ENCODE measurements at regions not wholly inside any gene's neighbourhood (a gene's known extent, or its start where the extent isn't known, plus 50 kb on each side); places are given as distances from the start of the nearest gene placed in this dataset.
"Not testable (repeated sequence)": the region's sequence is repeated elsewhere in the genome, so short reads cannot be mapped to it uniquely, and the experiment has no call there.

DNA sequence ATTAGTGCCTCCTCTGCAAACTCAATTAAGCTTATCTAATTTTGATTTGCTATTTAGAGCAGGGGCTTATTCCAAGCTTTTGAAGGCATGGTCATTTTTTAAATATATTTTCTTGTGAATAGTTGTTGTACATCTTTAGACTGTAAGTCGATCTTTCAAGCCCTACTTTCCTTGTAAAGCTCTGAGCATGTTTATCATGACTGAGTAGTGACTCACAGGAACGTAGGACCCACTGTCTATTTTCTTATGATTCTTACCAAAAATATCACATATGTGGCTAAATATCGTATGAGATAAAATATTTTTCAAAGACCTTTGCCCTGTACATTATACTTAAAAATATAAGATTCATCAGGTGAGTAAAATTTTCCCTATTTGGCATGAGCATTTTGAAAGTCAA is 440.4 kb upstream of the GRIN3A start:
- DNase-seq (ENCODE audit: low read depth), result no peak

- not testable (repeated sequence) for DNase-seq (ENCODE audit: low read depth)
Observed at GRCh38 chr9:102174202-102174601, 435.8 kb upstream of the GRIN3A start.

DNA sequence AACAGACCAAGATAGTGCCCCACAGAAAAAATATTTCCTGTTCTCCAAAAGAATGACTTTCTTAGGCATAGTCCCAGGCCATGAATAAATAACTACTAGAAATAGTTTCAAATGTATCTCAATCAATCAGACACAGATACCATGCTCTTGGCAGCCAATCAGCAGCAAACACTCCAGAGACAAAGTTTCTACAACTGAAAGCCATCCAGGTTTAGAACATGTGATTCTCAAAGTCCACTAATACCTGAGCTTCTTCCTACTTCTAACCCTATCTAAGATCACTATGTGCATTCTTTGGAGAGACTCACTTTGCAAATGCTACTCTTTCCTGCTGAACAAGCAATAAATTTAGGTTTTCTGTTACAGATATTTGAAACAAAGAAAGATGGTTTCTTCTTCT is 425.8 kb upstream of the GRIN3A start:
- no peak for DNase-seq (ENCODE audit: low read depth)

GRCh38 chr9:102153081-102153480 is 414.6 kb upstream of the GRIN3A start:
- not testable (repeated sequence) for DNase-seq (ENCODE audit: low read depth)

- DNase-seq (ENCODE audit: low read depth), result no peak
Observed at GRCh38 chr9:102135768-102136167, 397.3 kb upstream of the GRIN3A start.

DNA sequence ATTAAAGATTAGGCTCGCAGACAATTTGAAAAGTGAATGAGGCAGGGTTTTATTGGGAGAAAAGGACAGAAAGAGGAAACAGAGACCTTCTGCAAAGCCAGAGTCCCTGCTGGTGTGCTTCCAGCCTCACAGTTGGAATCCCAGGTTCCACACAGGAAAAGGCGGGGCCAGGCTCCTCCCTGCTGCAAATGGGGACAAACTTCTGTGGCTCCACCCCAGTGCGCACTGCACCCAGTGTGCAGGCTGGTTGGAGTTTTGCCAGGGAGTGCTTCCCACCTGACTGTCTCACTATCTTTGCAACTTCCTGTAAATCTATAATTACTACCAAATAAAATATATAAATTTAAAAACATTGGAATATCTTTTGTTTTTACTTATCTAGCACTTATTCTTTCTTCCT is 386.0 kb upstream of the GRIN3A start:
- DNase-seq (ENCODE audit: low read depth), result no peak

- DNase-seq (ENCODE audit: low read depth), result no peak
Observed at GRCh38 chr9:102114557-102114956, 376.1 kb upstream of the GRIN3A start.

DNA sequence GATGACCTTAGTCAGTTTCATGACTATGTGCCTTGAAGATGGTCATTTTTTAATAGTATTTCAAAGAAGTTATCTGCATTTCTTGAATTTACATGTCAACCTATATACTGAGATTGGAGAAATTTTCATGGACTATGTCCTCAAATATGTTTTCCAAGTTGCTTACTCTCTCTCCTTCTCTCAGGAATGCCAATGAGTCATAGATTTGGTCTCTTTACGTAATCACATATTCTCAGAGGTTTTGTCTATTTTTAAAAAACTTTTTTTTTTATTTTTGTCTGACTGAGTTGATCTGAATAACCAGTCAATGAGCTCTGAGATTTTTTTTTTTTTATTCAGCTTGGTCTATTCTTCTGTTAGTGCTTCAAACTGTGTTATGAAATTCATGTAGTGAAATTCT is 374.7 kb upstream of the GRIN3A start:
- DNase-seq (ENCODE audit: low read depth), result no peak

DNA sequence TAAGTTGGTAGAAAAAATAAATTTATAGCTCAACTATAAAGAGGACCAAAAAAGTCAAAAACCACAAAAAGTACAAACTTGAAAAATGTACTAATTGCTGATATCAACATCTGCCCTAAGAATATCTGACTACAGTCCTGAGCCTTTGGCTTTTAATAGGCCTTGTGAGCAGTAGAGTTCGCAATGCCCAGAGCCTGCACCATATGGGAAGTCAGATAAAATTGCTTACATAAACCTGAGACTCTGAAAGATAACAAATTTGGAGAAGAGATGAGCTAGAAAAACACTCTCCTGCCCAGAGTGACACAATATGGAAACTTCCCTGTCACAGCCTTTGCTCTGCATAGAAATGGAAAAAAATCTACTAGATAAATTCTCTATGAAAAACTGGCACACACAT is 368.0 kb upstream of the GRIN3A start:
- DNase-seq (ENCODE audit: low read depth), result no peak

GRCh38 chr9:102101723-102102122 is 363.3 kb upstream of the GRIN3A start:
- DNase-seq (ENCODE audit: low read depth), result no peak

- DNase-seq (ENCODE audit: low read depth), result no peak
Observed at GRCh38 chr9:102087141-102087540, 348.7 kb upstream of the GRIN3A start.

DNA sequence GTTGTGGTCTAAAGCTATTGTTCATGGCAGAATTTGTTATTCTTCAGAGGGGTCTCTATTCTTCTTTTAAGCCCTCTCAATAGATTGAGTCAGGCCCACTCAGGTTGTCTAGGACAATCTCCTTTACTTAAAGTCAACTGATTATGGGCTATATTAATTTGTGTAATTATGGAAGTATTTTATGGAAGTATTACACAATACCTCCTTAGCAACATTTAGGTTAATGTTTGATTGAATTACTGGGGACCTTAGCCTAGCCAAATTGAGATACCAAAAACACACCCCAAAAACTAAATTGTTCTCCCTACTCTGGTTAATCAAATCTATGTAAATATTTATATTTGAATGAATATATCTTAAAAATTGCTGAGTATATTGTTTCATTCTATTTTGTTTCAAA is 347.1 kb upstream of the GRIN3A start:
- DNase-seq (ENCODE audit: low read depth), result no peak

DNA sequence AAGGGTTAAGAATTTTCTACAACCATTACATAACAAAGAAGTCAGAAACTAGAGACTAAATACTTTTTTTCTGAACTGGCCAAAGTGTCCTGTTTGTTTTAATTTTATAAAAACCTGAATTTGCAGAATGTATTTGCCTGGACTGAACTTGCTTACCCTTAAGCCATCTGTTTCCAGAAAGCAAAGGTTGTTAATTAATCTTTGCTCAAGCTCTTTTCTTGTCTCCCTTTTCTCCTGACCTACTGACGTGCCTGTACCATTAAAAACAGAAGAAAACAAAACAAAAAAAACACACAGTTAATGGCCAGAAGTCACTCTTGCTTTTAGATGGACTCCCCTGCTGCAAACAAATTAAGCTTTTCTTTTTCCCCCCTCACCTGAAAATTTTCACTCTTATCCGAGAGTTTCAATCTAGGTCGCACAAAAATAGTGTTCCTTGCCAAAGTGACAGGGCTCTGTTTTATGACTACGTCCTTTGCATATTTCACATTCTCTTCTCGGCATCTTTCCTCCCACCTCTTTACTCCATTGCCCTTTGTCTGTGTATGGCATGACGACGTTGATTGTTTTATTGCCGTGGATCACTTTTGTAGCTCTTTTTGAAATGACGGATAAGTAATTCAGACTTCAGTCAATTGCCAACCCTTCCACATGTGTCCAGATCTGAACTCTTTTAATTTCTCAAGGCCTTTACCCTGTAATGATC is 333.8 kb upstream of the GRIN3A start:
- no peak for DNase-seq (ENCODE audit: low read depth)

- no peak for DNase-seq (ENCODE audit: low read depth)
Observed at GRCh38 chr9:102069969-102070368, 331.5 kb upstream of the GRIN3A start.

- no peak for DNase-seq (ENCODE audit: low read depth)
Observed at GRCh38 chr9:102054811-102055210, 316.4 kb upstream of the GRIN3A start.

- no peak for DNase-seq (ENCODE audit: low read depth)
Observed at GRCh38 chr9:102049586-102050246, 311.3 kb upstream of the GRIN3A start.

DNA sequence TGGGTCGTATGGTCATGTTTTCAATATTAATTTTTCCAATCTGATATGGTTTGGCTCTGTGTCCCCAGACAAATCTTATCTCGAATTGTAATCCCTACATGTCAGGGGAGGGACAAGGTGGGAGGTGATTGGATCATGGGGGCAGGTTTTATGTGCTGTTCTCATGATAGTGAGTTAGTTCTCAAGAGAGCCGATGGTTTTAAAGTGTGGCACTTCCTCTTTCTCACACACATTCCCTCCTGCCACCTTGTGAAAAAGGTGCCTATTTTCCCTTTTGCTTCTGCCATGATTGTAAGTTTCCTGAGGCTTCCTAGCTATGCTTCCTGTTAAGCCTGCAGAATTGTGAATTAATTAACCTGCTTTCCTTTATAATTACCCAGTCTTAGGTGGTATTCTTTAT is 309.1 kb upstream of the GRIN3A start:
- no peak for DNase-seq (ENCODE audit: low read depth)

DNA sequence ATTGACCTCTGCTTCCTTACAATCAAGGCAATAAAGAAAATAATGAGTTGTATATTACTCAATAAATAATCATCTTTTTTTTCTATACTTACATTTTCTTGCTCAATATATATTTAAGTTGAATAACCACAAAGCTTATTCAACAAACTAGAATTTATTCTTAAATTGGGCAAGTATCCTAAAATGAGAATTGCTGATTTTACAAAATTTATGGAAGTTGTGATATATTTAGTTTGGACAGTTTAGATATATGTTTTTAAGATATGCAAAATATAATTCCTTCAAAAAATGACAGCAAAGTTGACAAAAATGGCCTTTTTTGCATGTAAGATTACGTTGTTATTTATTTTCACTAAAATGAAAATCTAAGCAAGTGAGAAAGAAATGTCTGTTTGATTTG is 305.7 kb upstream of the GRIN3A start:
- DNase-seq (ENCODE audit: low read depth), result no peak

GRCh38 chr9:102038006-102038405 is 299.6 kb upstream of the GRIN3A start:
- DNase-seq (ENCODE audit: low read depth), result no peak

DNA sequence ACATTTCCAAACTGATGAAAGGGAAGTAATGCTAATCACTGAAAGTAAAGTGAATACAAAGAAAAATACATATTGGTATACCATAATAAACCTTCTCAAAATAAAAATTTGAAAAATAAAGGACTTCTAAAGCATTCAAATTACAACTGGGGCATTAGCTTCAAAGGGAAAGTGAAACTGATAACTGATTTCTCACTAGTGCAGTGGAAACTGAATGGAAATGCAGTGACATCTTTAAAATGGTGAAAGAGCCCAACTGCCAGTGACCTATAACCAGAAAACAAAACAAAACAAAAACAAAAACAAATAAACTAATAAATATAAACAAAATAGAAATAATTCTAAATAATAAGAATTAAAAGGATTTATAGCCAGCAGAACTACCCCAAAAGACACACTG is 297.5 kb upstream of the GRIN3A start:
- no peak for DNase-seq (ENCODE audit: low read depth)

DNA sequence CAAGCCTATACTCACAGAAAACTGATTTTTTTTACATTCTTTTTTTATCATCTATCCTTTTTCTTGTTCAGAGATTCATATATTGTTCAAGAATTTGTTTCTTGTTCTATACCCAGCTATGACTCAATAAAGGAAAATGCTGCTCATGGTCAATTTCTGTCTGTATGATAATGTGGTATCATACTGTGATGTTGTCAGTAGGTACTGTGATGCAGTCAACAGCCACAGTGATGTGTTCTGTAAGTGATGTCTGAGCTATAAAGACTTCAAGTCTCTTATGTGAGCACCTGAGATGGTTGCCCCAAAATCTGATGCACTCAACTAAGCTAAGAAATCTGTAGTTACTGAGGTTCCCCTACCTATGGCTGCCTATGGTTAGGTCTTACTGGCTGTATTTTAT is 294.2 kb upstream of the GRIN3A start:
- no peak for DNase-seq (ENCODE audit: low read depth)

DNA sequence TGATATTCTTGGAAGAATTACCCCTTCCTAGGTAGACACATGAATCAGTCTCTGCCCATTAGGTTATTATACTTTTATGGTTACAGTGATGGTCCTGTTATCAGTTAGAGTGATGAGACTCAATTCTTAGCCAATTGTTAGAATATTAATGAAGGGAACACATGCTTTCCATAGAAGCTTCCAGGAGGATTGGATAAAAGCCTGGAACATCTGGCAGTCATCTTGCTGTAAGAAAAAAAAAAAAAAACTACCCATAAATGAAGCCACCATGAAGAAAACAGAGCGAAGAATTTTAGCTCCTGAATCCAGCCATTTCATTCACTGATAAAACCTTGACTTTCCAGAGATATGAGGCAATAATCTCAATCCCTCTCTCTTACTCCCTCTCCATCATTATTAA is 262.5 kb upstream of the GRIN3A start:
- no peak for DNase-seq (ENCODE audit: low read depth)

GRCh38 chr9:101999441-101999840 is 261.0 kb upstream of the GRIN3A start:
- no peak for DNase-seq (ENCODE audit: low read depth)

- no peak for DNase-seq (ENCODE audit: low read depth)
Observed at GRCh38 chr9:101995231-101995630, 256.8 kb upstream of the GRIN3A start.

Data from LHCN-M2 (cell line).